K562 (cell line): ENCODE measurements at regions not wholly inside any gene's neighbourhood (a gene's known extent, or its start where the extent isn't known, plus 50 kb on each side); places are given as distances from the start of the nearest gene placed in this dataset.

Experiments
- ATF4 ChIP-seq: fragments of 450-650 bp; formaldehyde crosslinking; IDR thresholded peaks from 2 replicates; pipeline ENCODE4 v1.4.0; 2022; ENCODE audit warnings: mild to moderate bottlenecking, moderate library complexity
- FOXJ2 ChIP-seq: fragments of 200-800 bp; sonication (Bioruptor generic); IDR thresholded peaks from 2 replicates; pipeline ENCODE4 v1.6.1; 2016; ENCODE audit warnings: missing genetic modification characterization, missing compliant biosample characterization
- GATAD2A ChIP-seq: fragments of 450-650 bp; IDR thresholded peaks from 2 replicates; pipeline ENCODE4 v1.6.1; 2017
- NFIX ChIP-seq: fragments of 250-450 bp; sonication (Bioruptor Pico); IDR thresholded peaks from 2 replicates; pipeline ENCODE4 v1.4.0; 2020; ENCODE audit warnings: low read depth, mild to moderate bottlenecking, moderate library complexity
- OTX1 ChIP-seq: fragments of 450-650 bp; formaldehyde crosslinking; IDR thresholded peaks from 2 replicates; pipeline ENCODE4 v1.4.0; 2022; ENCODE audit warnings: mild to moderate bottlenecking
- PTTG1 ChIP-seq: fragments of 450-650 bp; IDR thresholded peaks from 2 replicates; pipeline ENCODE4 v1.6.1; 2016; ENCODE audit warnings: low read depth, mild to moderate bottlenecking, missing genetic modification characterization, missing compliant biosample characterization
- SIN3A ChIP-seq, 2 experiments: fragments of 150-350 bp in 1 of 2; IDR thresholded peaks; 2 replicates each; pipeline ENCODE4 v1.6.1; 2011 to 2016; ENCODE audit warnings: borderline replicate concordance in 2 of 2, low read depth in 2 of 2, low read length in 2 of 2, mild to moderate bottlenecking in 2 of 2, moderate library complexity in 2 of 2; ENCODE audit not compliant: control insufficient read depth in 1 of 2
- SNIP1 ChIP-seq: fragments of 450-650 bp; IDR thresholded peaks from 2 replicates; pipeline ENCODE4 v1.7.1; 2017; ENCODE audit warnings: low read depth, mild to moderate bottlenecking
- TCF3 ChIP-seq: sonication (generic); formaldehyde crosslinking; IDR thresholded peaks from 2 replicates; pipeline ENCODE4 v1.4.0; 2020; ENCODE audit warnings: mild to moderate bottlenecking, missing genetic modification reagents
- TEAD2 ChIP-seq: fragments of 450-650 bp; IDR thresholded peaks from 2 replicates; pipeline ENCODE4 v1.6.1; 2016; ENCODE audit warnings: missing genetic modification characterization, control low read depth, missing compliant biosample characterization
- TSHZ1 ChIP-seq: fragments of 250-450 bp; sonication (Bioruptor Pico); IDR thresholded peaks from 2 replicates; pipeline ENCODE4 v1.4.0; 2020; ENCODE audit warnings: mild to moderate bottlenecking, moderate library complexity
- TF ChIP-seq, protein P1 (sequence below), 2 experiments: IDR thresholded peaks in 1 of 2; conservative IDR thresholded peaks in 1 of 2; 2 replicates each; pipeline ENCODE4 v1.6.1; 2016; ENCODE audit warnings: low read depth in 2 of 2, mild to moderate bottlenecking in 1 of 2, missing compliant biosample characterization in 1 of 2, missing genetic modification characterization in 1 of 2, moderate library complexity in 1 of 2
- TF ChIP-seq, protein P2 (sequence below): sonication (generic); formaldehyde crosslinking; IDR thresholded peaks from 2 replicates; pipeline ENCODE4 v1.8.1; 2023; ENCODE audit warnings: mild to moderate bottlenecking, missing genetic modification reagents
- TF ChIP-seq, protein P3 (sequence below): fragments of 450-650 bp; IDR thresholded peaks from 2 replicates; pipeline ENCODE4 v1.6.1; 2017; ENCODE audit warnings: antibody characterized with exemption, mild to moderate bottlenecking

DNA sequence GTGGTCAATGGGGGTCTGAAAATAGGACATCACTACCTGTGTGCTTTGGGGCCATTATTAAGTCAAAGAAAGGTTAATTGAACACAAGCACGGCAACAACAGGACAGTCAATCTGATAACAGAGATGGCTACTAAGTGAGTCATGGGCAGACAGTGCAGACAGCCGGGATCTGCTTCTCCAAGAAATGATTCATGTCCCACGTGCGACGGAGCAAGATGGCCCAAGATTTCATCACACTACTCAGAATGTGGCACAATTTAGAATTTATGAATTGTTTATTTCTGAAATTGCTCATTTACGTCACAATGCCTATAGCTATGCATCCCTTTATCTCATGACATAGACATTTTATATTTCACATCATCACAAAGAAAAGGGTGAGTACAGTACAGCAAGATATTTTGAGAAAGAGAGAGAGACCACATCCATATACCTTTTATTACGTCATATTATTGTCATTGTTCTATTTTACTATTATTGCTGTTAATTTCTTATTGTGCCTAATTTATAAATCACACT, 770.6 kb upstream of the NR2F2 start (continued):
- TF ChIP-seq, protein P1, sequence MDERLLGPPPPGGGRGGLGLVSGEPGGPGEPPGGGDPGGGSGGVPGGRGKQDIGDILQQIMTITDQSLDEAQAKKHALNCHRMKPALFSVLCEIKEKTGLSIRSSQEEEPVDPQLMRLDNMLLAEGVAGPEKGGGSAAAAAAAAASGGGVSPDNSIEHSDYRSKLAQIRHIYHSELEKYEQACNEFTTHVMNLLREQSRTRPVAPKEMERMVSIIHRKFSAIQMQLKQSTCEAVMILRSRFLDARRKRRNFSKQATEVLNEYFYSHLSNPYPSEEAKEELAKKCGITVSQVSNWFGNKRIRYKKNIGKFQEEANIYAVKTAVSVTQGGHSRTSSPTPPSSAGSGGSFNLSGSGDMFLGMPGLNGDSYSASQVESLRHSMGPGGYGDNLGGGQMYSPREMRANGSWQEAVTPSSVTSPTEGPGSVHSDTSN (CRISPR knock-in tag; IDR thresholded peaks at IDR 0.05; ENCODE audit: low read depth): peak; percentile 57
- TF ChIP-seq, protein P1 (tag; conservative IDR thresholded peaks at IDR 0.05; ENCODE audit: low read depth): peak; percentile 95
- TF ChIP-seq ATF4: peak; percentile 91
- TF ChIP-seq OTX1 (CRISPR knock-in tag): no peak
- TF ChIP-seq TEAD2: peak; percentile 59
- TF ChIP-seq SNIP1: no peak
- TF ChIP-seq TSHZ1 (CRISPR knock-in tag): no peak
- TF ChIP-seq, protein P2, sequence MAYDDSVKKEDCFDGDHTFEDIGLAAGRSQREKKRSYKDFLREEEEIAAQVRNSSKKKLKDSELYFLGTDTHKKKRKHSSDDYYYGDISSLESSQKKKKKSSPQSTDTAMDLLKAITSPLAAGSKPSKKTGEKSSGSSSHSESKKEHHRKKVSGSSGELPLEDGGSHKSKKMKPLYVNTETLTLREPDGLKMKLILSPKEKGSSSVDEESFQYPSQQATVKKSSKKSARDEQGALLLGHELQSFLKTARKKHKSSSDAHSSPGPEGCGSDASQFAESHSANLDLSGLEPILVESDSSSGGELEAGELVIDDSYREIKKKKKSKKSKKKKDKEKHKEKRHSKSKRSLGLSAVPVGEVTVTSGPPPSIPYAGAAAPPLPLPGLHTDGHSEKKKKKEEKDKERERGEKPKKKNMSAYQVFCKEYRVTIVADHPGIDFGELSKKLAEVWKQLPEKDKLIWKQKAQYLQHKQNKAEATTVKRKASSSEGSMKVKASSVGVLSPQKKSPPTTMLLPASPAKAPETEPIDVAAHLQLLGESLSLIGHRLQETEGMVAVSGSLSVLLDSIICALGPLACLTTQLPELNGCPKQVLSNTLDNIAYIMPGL (CRISPR knock-in tag): no peak
- TF ChIP-seq FOXJ2: peak; percentile 83
- peak; percentile 59; the same call in 1 of the 2 replicates for TF ChIP-seq GATAD2A
- TF ChIP-seq, protein P3, sequence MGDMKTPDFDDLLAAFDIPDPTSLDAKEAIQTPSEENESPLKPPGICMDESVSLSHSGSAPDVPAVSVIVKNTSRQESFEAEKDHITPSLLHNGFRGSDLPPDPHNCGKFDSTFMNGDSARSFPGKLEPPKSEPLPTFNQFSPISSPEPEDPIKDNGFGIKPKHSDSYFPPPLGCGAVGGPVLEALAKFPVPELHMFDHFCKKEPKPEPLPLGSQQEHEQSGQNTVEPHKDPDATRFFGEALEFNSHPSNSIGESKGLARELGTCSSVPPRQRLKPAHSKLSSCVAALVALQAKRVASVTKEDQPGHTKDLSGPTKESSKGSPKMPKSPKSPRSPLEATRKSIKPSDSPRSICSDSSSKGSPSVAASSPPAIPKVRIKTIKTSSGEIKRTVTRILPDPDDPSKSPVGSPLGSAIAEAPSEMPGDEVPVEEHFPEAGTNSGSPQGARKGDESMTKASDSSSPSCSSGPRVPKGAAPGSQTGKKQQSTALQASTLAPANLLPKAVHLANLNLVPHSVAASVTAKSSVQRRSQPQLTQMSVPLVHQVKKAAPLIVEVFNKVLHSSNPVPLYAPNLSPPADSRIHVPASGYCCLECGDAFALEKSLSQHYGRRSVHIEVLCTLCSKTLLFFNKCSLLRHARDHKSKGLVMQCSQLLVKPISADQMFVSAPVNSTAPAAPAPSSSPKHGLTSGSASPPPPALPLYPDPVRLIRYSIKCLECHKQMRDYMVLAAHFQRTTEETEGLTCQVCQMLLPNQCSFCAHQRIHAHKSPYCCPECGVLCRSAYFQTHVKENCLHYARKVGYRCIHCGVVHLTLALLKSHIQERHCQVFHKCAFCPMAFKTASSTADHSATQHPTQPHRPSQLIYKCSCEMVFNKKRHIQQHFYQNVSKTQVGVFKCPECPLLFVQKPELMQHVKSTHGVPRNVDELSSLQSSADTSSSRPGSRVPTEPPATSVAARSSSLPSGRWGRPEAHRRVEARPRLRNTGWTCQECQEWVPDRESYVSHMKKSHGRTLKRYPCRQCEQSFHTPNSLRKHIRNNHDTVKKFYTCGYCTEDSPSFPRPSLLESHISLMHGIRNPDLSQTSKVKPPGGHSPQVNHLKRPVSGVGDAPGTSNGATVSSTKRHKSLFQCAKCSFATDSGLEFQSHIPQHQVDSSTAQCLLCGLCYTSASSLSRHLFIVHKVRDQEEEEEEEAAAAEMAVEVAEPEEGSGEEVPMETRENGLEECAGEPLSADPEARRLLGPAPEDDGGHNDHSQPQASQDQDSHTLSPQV: peak; percentile 84; the same call in 1 of the 2 replicates
- TF ChIP-seq NFIX (CRISPR knock-in tag): no peak
- peak; percentile 55 for TF ChIP-seq TCF3 (CRISPR knock-in tag)
- TF ChIP-seq SIN3A (IDR thresholded peaks at IDR 0.05; ENCODE audit: borderline replicate concordance in 2 of 2, control insufficient read depth in 1 of 2, low read depth in 2 of 2, low read length in 2 of 2): no peak
- TF ChIP-seq PTTG1 (tag): no peak
